ENCODE measurements at regions not wholly inside any gene's neighbourhood (a gene's known extent, or its start where the extent isn't known, plus 50 kb on each side); places are given as distances from the start of the nearest gene placed in this dataset.

GRCh38 chr13:107458269-107458668 is 757.1 kb downstream of the LIG4 start (continued):
- TF ChIP-seq ZBTB33 (IDR thresholded peaks at IDR 0.05; ENCODE audit: borderline replicate concordance, low read depth), result no peak
- no peak for TF ChIP-seq RCOR1 (IDR thresholded peaks at IDR 0.05; ENCODE audit: low read length)
- no peak for TF ChIP-seq FOXM1 (IDR thresholded peaks at IDR 0.05; ENCODE audit: low read depth)
- no peak for TF ChIP-seq RXRA (IDR thresholded peaks at IDR 0.05; ENCODE audit: borderline replicate concordance, low read depth)

- no peak overlapping the region for H2AFZ ChIP-seq (ENCODE audit: low read depth)
- peaks cover 16% of the 10 kb centered on the region for H3F3A ChIP-seq (replicated peaks; ENCODE audit: insufficient read depth)
- no peak overlapping the region for H3K27ac ChIP-seq (ENCODE audit: low read depth in 2 of 2, low read length in 1 of 2)
- no peak overlapping the region for H3K4me2 ChIP-seq
- H3K9me2 ChIP-seq, result no peaks in the 10 kb centered on the region
- no peaks in the 10 kb centered on the region for H3K9me3 ChIP-seq
- H3K27me3 ChIP-seq (ENCODE audit: insufficient read depth), result no peaks in the 10 kb centered on the region
- ChIA-PET POLR2A (no interaction called here), CTCF (no interaction called here)
- no peak for DNase-seq
- H3K79me2 ChIP-seq (ENCODE audit: insufficient read depth), result peaks cover 27% of the 10 kb centered on the region
- 86% methylated on average over 2 of the region's 2 CpGs for WGBS (ENCODE audit: low lambda C conversion rate)
- TF ChIP-seq CTCF (IDR thresholded peaks at IDR 0.05), result no peak
- no peak for TF ChIP-seq NRF1 (IDR thresholded peaks at IDR 0.05; ENCODE audit: low read depth, low read length)
- TF ChIP-seq SIN3A (IDR thresholded peaks at IDR 0.05; ENCODE audit: borderline replicate concordance, low read depth, low read length), result no peak
- no peak for TF ChIP-seq SMC3 (IDR thresholded peaks at IDR 0.05; ENCODE audit: low read depth, low read length)
- no peak for TF ChIP-seq FOXM1 (IDR thresholded peaks at IDR 0.05; ENCODE audit: low read depth)
- TF ChIP-seq ZBTB33 (IDR thresholded peaks at IDR 0.05; ENCODE audit: borderline replicate concordance, low read depth), result no peak
- no peak for TF ChIP-seq JUND (IDR thresholded peaks at IDR 0.05)
- no peak for TF ChIP-seq CHD2 (IDR thresholded peaks at IDR 0.05; ENCODE audit: low read length, partially characterized antibody)
- no peak for TF ChIP-seq NFIC (IDR thresholded peaks at IDR 0.05; ENCODE audit: borderline replicate concordance)
- no peak for TF ChIP-seq RCOR1 (IDR thresholded peaks at IDR 0.05; ENCODE audit: low read length)
- no peak for TF ChIP-seq PBX3 (IDR thresholded peaks at IDR 0.05)
- no peak for TF ChIP-seq YY1 (IDR thresholded peaks at IDR 0.05; ENCODE audit: low read depth)
- TF ChIP-seq MXI1 (IDR thresholded peaks at IDR 0.05; ENCODE audit: low read depth, low read length), result no peak
- no peak overlapping the region for H3K4me3 ChIP-seq (ENCODE audit: low read depth in 2 of 2, low read length in 1 of 2)
- no peaks in the 10 kb centered on the region for H3K36me3 ChIP-seq (replicated peaks in 1 of 2; ENCODE audit: control insufficient read depth in 1 of 2, insufficient read depth in 2 of 2, low read length in 1 of 2)
- no peaks in the 10 kb centered on the region for H4K20me1 ChIP-seq (ENCODE audit: insufficient read depth)
- no peak overlapping the region for H3K9ac ChIP-seq
- peaks cover 4 to 34% of the 10 kb centered on the region in 2 experiments; a peak in 3 of 4 replicates for H3K4me1 ChIP-seq (ENCODE audit: control insufficient read depth in 1 of 2, insufficient read depth in 2 of 2, low read depth in 1 of 2, low read length in 1 of 2)
These were observed 757.6 kb downstream of the LIG4 start for GRCh38 chr13:107457686-107458085.
